ENCODE measurements at regions not wholly inside any gene's neighbourhood (a gene's known extent, or its start where the extent isn't known, plus 50 kb on each side); places are given as distances from the start of the nearest gene placed in this dataset.
"Not testable (repeated sequence)": the region's sequence is repeated elsewhere in the genome, so short reads cannot be mapped to it uniquely, and the experiment has no call there.

GRCh38 chr4:179151770-179152169 is 1709.5 kb upstream of the AGA start:
- no peak for TF ChIP-seq JUND (IDR thresholded peaks at IDR 0.05; ENCODE audit: low read depth)
- no peak for DNase-seq (ENCODE audit: low read depth in 1 of 2, low spot score in 1 of 2)
- in situ Hi-C loops (cut with HindIII; ENCODE audit: low pct_unique_long_range_greater_than_20kb, low sequenced_read_pairs) = no loop called here

GRCh38 chr4:179163147-179163546 is 1720.9 kb upstream of the AGA start:
- no peak for TF ChIP-seq JUND (IDR thresholded peaks at IDR 0.05; ENCODE audit: low read depth)
- no peak for DNase-seq (ENCODE audit: low read depth in 1 of 2, low spot score in 1 of 2)
- in situ Hi-C loops (cut with HindIII; ENCODE audit: low pct_unique_long_range_greater_than_20kb, low sequenced_read_pairs) = no loop called here

- no peak for TF ChIP-seq JUND (IDR thresholded peaks at IDR 0.05; ENCODE audit: low read depth)
- in situ Hi-C loops (cut with HindIII; ENCODE audit: low pct_unique_long_range_greater_than_20kb, low sequenced_read_pairs) = no loop called here
Observed at GRCh38 chr4:179164267-179164999, 1722.2 kb upstream of the AGA start.

GRCh38 chr4:179165000-179165738 is 1722.9 kb upstream of the AGA start:
- in situ Hi-C loops (cut with HindIII; ENCODE audit: low pct_unique_long_range_greater_than_20kb, low sequenced_read_pairs) = no loop called here
- TF ChIP-seq JUND (IDR thresholded peaks at IDR 0.05; ENCODE audit: low read depth) = no peak
- DNase-seq (ENCODE audit: low read depth in 1 of 2, low spot score in 1 of 2) = peak in 1 of 2 experiments; percentile 25

More at GRCh38 chr4:179164267-179164999, 1722.2 kb upstream of the AGA start:
- no peak for DNase-seq (ENCODE audit: low read depth in 1 of 2, low spot score in 1 of 2)

- in situ Hi-C loops (cut with HindIII; ENCODE audit: low pct_unique_long_range_greater_than_20kb, low sequenced_read_pairs) = no loop called here
- TF ChIP-seq JUND (IDR thresholded peaks at IDR 0.05; ENCODE audit: low read depth) = no peak
- DNase-seq (ENCODE audit: low read depth in 1 of 2, low spot score in 1 of 2) = no peak
Observed at GRCh38 chr4:179165862-179166261, 1723.6 kb upstream of the AGA start.

GRCh38 chr4:179170308-179170707 is 1728.1 kb upstream of the AGA start:
- DNase-seq (ENCODE audit: low read depth in 1 of 2, low spot score in 1 of 2); in situ Hi-C loops (cut with HindIII; ENCODE audit: low pct_unique_long_range_greater_than_20kb, low sequenced_read_pairs): not testable (repeated sequence)

- in situ Hi-C loops (cut with HindIII; ENCODE audit: low pct_unique_long_range_greater_than_20kb, low sequenced_read_pairs) = no loop called here
- TF ChIP-seq JUND (IDR thresholded peaks at IDR 0.05; ENCODE audit: low read depth) = no peak
- DNase-seq (ENCODE audit: low read depth in 1 of 2, low spot score in 1 of 2) = no peak
Observed at GRCh38 chr4:179182741-179183140, 1740.5 kb upstream of the AGA start.

- in situ Hi-C loops (cut with HindIII; ENCODE audit: low pct_unique_long_range_greater_than_20kb, low sequenced_read_pairs) = no loop called here
- TF ChIP-seq JUND (IDR thresholded peaks at IDR 0.05; ENCODE audit: low read depth) = no peak
- DNase-seq (ENCODE audit: low read depth in 1 of 2, low spot score in 1 of 2) = no peak
Observed at GRCh38 chr4:179195887-179196286, 1753.7 kb upstream of the AGA start.

- TF ChIP-seq JUND (IDR thresholded peaks at IDR 0.05; ENCODE audit: low read depth) = no peak
- in situ Hi-C loops (cut with HindIII; ENCODE audit: low pct_unique_long_range_greater_than_20kb, low sequenced_read_pairs) = no loop called here
- no peak for DNase-seq (ENCODE audit: low read depth in 1 of 2, low spot score in 1 of 2)
Observed at GRCh38 chr4:179196511-179196910, 1754.3 kb upstream of the AGA start.

- no peak for DNase-seq (ENCODE audit: low read depth in 1 of 2, low spot score in 1 of 2)
- in situ Hi-C loops (cut with HindIII; ENCODE audit: low pct_unique_long_range_greater_than_20kb, low sequenced_read_pairs) = no loop called here
- TF ChIP-seq JUND (IDR thresholded peaks at IDR 0.05; ENCODE audit: low read depth) = no peak
Observed at GRCh38 chr4:179200681-179201080, 1758.4 kb upstream of the AGA start.

GRCh38 chr4:179225594-179225993 is 1783.4 kb upstream of the AGA start:
- in situ Hi-C loops (cut with HindIII; ENCODE audit: low pct_unique_long_range_greater_than_20kb, low sequenced_read_pairs) = no loop called here
- no peak for DNase-seq (ENCODE audit: low read depth in 1 of 2, low spot score in 1 of 2)
- TF ChIP-seq JUND (IDR thresholded peaks at IDR 0.05; ENCODE audit: low read depth) = no peak

- no peak for TF ChIP-seq JUND (IDR thresholded peaks at IDR 0.05; ENCODE audit: low read depth)
- no peak for DNase-seq (ENCODE audit: low read depth in 1 of 2, low spot score in 1 of 2)
- in situ Hi-C loops (cut with HindIII; ENCODE audit: low pct_unique_long_range_greater_than_20kb, low sequenced_read_pairs) = no loop called here
Observed at GRCh38 chr4:179248821-179249220, 1806.6 kb upstream of the AGA start.

- in situ Hi-C loops (cut with HindIII; ENCODE audit: low pct_unique_long_range_greater_than_20kb, low sequenced_read_pairs) = no loop called here
- no peak for TF ChIP-seq JUND (IDR thresholded peaks at IDR 0.05; ENCODE audit: low read depth)
Observed at GRCh38 chr4:179268791-179269190, 1826.6 kb upstream of the AGA start.

More at GRCh38 chr4:179268791-179269190, 1826.6 kb upstream of the AGA start:
- DNase-seq (ENCODE audit: low read depth in 1 of 2, low spot score in 1 of 2) = no peak
